OCI-LY7 (cell line): ENCODE measurements at regions not wholly inside any gene's neighbourhood (a gene's known extent, or its start where the extent isn't known, plus 50 kb on each side); places are given as distances from the start of the nearest gene placed in this dataset.

Experiments used
- BruUV-seq: library from RNA; stranded (reverse); fragments of 400-500 nt; replicated peaks from 2 replicates; lab custom pipeline; 2021; lab: Mats Ljungman, UMichigan
- CTCF ChIA-PET: fragments of 300-600 bp; sonication (Branson Sonifier 250); formaldehyde crosslinking; loops from one replicate; lab custom pipeline; 2022; ENCODE audit warnings: antibody characterized with exemption; ENCODE audit not compliant: unreplicated experiment; lab: Charles Lee
- POLR2A ChIA-PET: fragments of 300-600 bp; sonication (Branson Sonifier 250); formaldehyde crosslinking; loops from one replicate; lab custom pipeline; 2022; ENCODE audit warnings: antibody characterized with exemption; lab: Charles Lee
- DNase-seq: peaks from one replicate; pipeline ENCODE4 v3.0.0-alpha.2; 2015; ENCODE audit warnings: low spot score
- H2AFZ ChIP-seq: fragments of 200-600 bp; sonication (generic), shearing (Covaris generic); 2 replicates; pipeline ENCODE4 v1.6.1; 2014; ENCODE audit warnings: mild to moderate bottlenecking, antibody characterized with exemption, low read length, moderate library complexity
- H3K27ac ChIP-seq: fragments of 200-600 bp; sonication (generic); 2 replicates; pipeline ENCODE4 v1.5.1; 2014; ENCODE audit warnings: mixed run types, low read depth, mild to moderate bottlenecking, moderate library complexity, low read length, inconsistent platforms; ENCODE audit not compliant: poor library complexity, severe bottlenecking
- H3K36me3 ChIP-seq: fragments of 200-600 bp; sonication (generic); 2 replicates; pipeline ENCODE4 v1.6.1; 2014; ENCODE audit warnings: mild to moderate bottlenecking, antibody characterized with exemption, low read length, moderate library complexity, mixed read lengths; ENCODE audit not compliant: insufficient read depth
- H3K4me1 ChIP-seq: fragments of 200-600 bp; sonication (generic); 2 replicates; pipeline ENCODE4 v1.5.1; 2014; ENCODE audit warnings: mild to moderate bottlenecking, low read length; ENCODE audit not compliant: insufficient read depth, poor library complexity, severe bottlenecking
- H3K4me2 ChIP-seq: fragments of 200-600 bp; sonication (generic); 2 replicates; pipeline ENCODE4 v1.6.1; 2014; ENCODE audit warnings: mild to moderate bottlenecking, low read length
- H3K4me3 ChIP-seq: fragments of 200-600 bp; sonication (generic); 2 replicates; pipeline ENCODE4 v1.5.1; 2014; ENCODE audit warnings: mild to moderate bottlenecking, low read depth, low read length; ENCODE audit not compliant: poor library complexity, severe bottlenecking
- H3K79me2 ChIP-seq: fragments of 200-600 bp; sonication (generic); 2 replicates; pipeline ENCODE4 v1.6.1; 2016; ENCODE audit warnings: low read depth, mild to moderate bottlenecking, low read length, moderate library complexity, mixed read lengths; ENCODE audit not compliant: insufficient read depth
- H3K9me2 ChIP-seq: fragments of 200-600 bp; sonication (generic); 2 replicates; pipeline ENCODE4 v1.6.1; 2016; ENCODE audit warnings: mild to moderate bottlenecking, low read length, mixed read lengths; ENCODE audit not compliant: insufficient read depth
- H3K9me3 ChIP-seq: fragments of 200-600 bp; sonication (generic); 2 replicates; pipeline ENCODE4 v1.6.1; 2014; ENCODE audit warnings: mild to moderate bottlenecking, mixed run types, low read length, mixed read lengths
- H4K20me1 ChIP-seq: fragments of 200-600 bp; sonication (generic); 2 replicates; pipeline ENCODE4 v1.6.1; 2014; ENCODE audit warnings: mild to moderate bottlenecking, antibody characterized with exemption, low read length, moderate library complexity, mixed read lengths; ENCODE audit not compliant: insufficient read depth
- CTCF ChIP-seq: fragments of 200-600 bp; sonication (generic); conservative IDR thresholded peaks from 2 replicates; pipeline ENCODE4 v1.5.1; 2014; ENCODE audit warnings: mild to moderate bottlenecking, antibody characterized with exemption, low read length, moderate library complexity, mixed read lengths
- EZH2phosphoT487 ChIP-seq: fragments of 200-600 bp; sonication (generic); IDR thresholded peaks from 2 replicates; pipeline ENCODE4 v1.6.1; 2018; ENCODE audit warnings: low read depth, borderline replicate concordance, mild to moderate bottlenecking, mixed run types, antibody characterized with exemption, low read length, moderate library complexity, mixed read lengths
- intact Hi-C: fragments of 100-400 bp; cut with micrococcal nuclease; formaldehyde crosslinking; loops from one replicate; pipeline ENCODE4 v1.10.0; 2022; ENCODE audit not compliant: unreplicated experiment

DNA sequence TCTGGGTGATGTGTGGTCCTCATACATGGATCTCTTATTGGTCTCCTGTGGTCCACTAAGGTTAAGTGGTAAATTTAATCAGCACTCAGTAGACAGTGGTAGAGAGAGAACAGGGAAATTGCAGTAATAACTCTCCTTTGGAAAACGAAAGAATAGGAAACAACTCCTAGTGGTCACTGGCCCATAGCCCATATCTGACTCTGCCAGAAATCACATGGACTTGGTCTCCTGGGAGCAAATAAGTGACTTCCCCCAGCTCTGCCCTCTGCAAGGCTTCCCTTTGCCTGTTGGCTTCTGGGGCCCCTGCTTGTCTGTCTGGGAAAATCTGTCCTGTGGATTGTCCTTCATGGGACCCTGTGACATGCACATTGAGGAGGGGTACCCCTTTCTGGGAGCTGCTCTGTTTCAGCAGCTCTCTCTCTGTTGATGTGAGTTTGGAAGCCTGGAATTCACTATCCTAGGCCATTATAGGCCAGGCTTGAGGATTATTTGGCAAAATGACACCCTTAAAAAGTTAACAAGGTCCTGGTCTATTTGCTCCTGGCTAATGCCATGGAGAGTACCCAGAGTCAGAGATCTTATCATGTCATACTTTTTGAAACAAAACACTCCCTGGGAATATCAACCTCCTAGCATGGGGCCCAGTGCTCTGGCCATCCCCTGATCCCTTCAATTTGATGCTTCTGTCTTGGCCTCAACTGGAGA is 58.0 kb upstream of the HNF1B start:
- Histone ChIP-seq H3K4me1 (no peaks in the 10 kb centered on the region), H3K4me2 (no peak overlapping the region), H4K20me1 (no peaks in the 10 kb centered on the region), H2AFZ (no peak overlapping the region), H3K9me3 (no peaks in the 10 kb centered on the region), H3K79me2 (no peaks in the 10 kb centered on the region), H3K36me3 (no peaks in the 10 kb centered on the region), H3K4me3 (no peak overlapping the region), H3K27ac (no peak overlapping the region), H3K9me2 (no peaks in the 10 kb centered on the region)
- no peak for DNase-seq
- POLR2A ChIA-PET: no interaction called here
- BruUV-seq: no TSS peak
- TF ChIP-seq CTCF (no peak), EZH2phosphoT487 (no peak)
- intact Hi-C loops: no loop called here
- CTCF ChIA-PET: no interaction called here

DNA sequence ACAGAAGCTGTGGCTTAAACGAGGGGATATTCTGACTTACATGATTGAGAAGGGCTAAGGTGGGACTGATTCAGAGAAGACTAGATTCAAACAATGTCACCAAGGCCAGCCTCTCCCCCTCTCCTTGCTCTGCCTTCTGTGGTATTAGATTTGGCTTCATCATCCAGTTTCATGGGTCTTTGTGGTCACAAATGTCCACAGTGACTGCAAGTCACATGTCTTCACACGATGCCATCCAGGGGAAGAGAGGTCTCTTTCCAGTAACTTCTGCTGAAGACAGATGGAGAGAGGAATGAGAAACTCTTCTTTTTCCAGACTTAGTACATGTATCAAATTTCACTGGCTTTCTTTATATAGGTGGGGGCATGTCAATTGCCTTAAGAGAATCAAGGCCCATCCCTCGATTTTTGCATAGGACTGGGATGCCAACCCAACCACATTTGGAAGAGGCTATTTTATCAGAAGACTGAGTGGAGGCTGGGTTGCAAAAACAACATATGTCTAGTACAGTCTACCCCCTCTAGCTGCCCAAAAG is 57.3 kb upstream of the HNF1B start:
- no peaks in the 10 kb centered on the region for H3K4me1 ChIP-seq
- H3K4me3 ChIP-seq: no peak overlapping the region
- no peak overlapping the region for H3K27ac ChIP-seq
- H4K20me1 ChIP-seq: no peaks in the 10 kb centered on the region
- H2AFZ ChIP-seq: no peak overlapping the region
- no peaks in the 10 kb centered on the region for H3K9me3 ChIP-seq
- intact Hi-C loops: no loop called here
- H3K4me2 ChIP-seq: no peak overlapping the region
- H3K36me3 ChIP-seq: no peaks in the 10 kb centered on the region
- no TSS peak for BruUV-seq
- ChIA-PET CTCF (no interaction called here), POLR2A (no interaction called here)
- H3K9me2 ChIP-seq: no peaks in the 10 kb centered on the region; the same call in 1 of the 2 replicates
- TF ChIP-seq CTCF: no peak
- TF ChIP-seq EZH2phosphoT487: no peak
- no peaks in the 10 kb centered on the region for H3K79me2 ChIP-seq
- no peak for DNase-seq

DNA sequence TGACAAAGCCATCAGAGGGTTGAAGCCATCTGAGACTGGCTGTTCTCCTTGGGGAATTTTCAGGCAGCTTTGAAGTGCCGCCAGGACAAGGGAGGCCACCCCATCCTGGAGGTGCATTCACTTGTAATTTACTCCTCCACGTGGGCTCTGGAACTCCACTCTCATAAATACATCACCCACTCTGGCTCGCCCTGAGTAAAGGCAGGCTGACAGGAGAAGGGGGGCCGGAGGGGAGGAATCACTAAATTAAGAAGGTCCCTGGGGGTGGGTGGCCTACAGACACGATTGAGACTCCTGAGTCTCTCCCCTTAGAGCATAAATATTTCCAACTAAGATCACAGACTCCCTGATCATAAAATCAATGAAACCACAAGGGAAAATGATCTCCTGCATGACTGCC is 56.3 kb upstream of the HNF1B start:
- intact Hi-C loops: no loop called here
- CTCF ChIA-PET: no interaction called here
- POLR2A ChIA-PET: no interaction called here

More for the DNA sequence above, 56.3 kb upstream of the HNF1B start:
- no peak overlapping the region for H3K4me2 ChIP-seq
- no peaks in the 10 kb centered on the region for H4K20me1 ChIP-seq
- H3K4me3 ChIP-seq: no peak overlapping the region
- TF ChIP-seq CTCF (no peak), EZH2phosphoT487 (no peak)
- BruUV-seq: no TSS peak
- no peaks in the 10 kb centered on the region; the same call in 1 of the 2 replicates for H3K9me2 ChIP-seq
- H3K36me3 ChIP-seq: no peaks in the 10 kb centered on the region
- H2AFZ ChIP-seq: no peak overlapping the region
- DNase-seq: no peak
- H3K9me3 ChIP-seq: no peaks in the 10 kb centered on the region
- no peak overlapping the region for H3K27ac ChIP-seq
- no peaks in the 10 kb centered on the region for H3K79me2 ChIP-seq
- H3K4me1 ChIP-seq: no peaks in the 10 kb centered on the region
